HL-60 (cell line): ENCODE measurements at regions not wholly inside any gene's neighbourhood (a gene's known extent, or its start where the extent isn't known, plus 50 kb on each side); places are given as distances from the start of the nearest gene placed in this dataset.

Source experiments
- CTCF ChIP-seq: IDR thresholded peaks from one replicate; pipeline ENCODE4 v1.5.1; 2011; ENCODE audit warnings: low read length, control low read depth, inconsistent platforms; ENCODE audit not compliant: insufficient read depth
- GABPA ChIP-seq: IDR thresholded peaks from 2 replicates; pipeline ENCODE4 v1.6.1; 2012; ENCODE audit warnings: low read depth
- POLR2AphosphoS5 ChIP-seq: IDR thresholded peaks from 2 replicates; pipeline ENCODE4 v1.6.1; 2012; ENCODE audit warnings: low read depth
- REST ChIP-seq: IDR thresholded peaks from 2 replicates; pipeline ENCODE4 v1.6.1; 2012; ENCODE audit warnings: low read depth; ENCODE audit not compliant: insufficient replicate concordance

- TF ChIP-seq CTCF (no peak), GABPA (no peak), POLR2AphosphoS5 (no peak), REST (no peak)
Measured at GRCh38 chr15:39529457-39529856, 51.4 kb upstream of the THBS1 start.
